Endothelial cell of umbilical vein (primary cell): ENCODE measurements at regions not wholly inside any gene's neighbourhood (a gene's known extent, or its start where the extent isn't known, plus 50 kb on each side); places are given as distances from the start of the nearest gene placed in this dataset.

Experiments
- BruUV-seq: library from RNA; stranded (reverse); fragments of 400-500 nt; replicated peaks from 2 replicates; lab custom pipeline; 2021; lab: Mats Ljungman, UMichigan
- CTCF ChIA-PET: fragments of 300-600, 350-600 bp; sonication (Branson Sonifier 250); formaldehyde crosslinking; loops from one replicate; lab custom pipeline; 2021; ENCODE audit warnings: antibody characterized with exemption, inconsistent platforms; lab: Charles Lee
- POLR2A ChIA-PET: fragments of 300-600, 350-600 bp; sonication (Branson Sonifier 250); formaldehyde crosslinking; loops from one replicate; lab custom pipeline; 2021; ENCODE audit warnings: antibody characterized with exemption, inconsistent platforms; lab: Charles Lee
- DNase-seq: peaks from one replicate; pipeline ENCODE4 v3.0.0-alpha.2; 2011; ENCODE audit warnings: low read depth, low spot score
- FAIRE-seq: peaks from 2 replicates; lab custom pipeline; 2011; peaks lifted over from hg19 to GRCh38; lab: Jason Lieb, UNC
- H2AFZ ChIP-seq: 2 replicates; pipeline ENCODE4 v1.6.0; 2012; ENCODE audit warnings: low read depth, low read length, control low read depth, inconsistent platforms
- H3K27ac ChIP-seq: 2 replicates; pipeline ENCODE4 v1.5.1; 2011; ENCODE audit warnings: low read depth, mild to moderate bottlenecking, control low read depth, low read length, moderate library complexity; ENCODE audit not compliant: insufficient read depth
- H3K27me3 ChIP-seq, 2 experiments: 2 replicates each; pipeline versions ENCODE4 v1.6.0 to v1.6.1; 2011; ENCODE audit warnings: low read length in 2 of 2, mixed read lengths in 1 of 2; ENCODE audit not compliant: control insufficient read depth in 2 of 2, insufficient read depth in 2 of 2
- H3K36me3 ChIP-seq, 2 experiments: 2 replicates in 1 of 2; 3 replicates in 1 of 2; pipeline ENCODE4 v1.5.1; 2011; ENCODE audit warnings: low read length in 2 of 2, mild to moderate bottlenecking in 1 of 2, moderate library complexity in 1 of 2; ENCODE audit not compliant: control insufficient read depth in 2 of 2, insufficient read depth in 2 of 2; ENCODE audit errors: extremely low read depth in 1 of 2
- H3K4me1 ChIP-seq: 3 replicates; pipeline ENCODE4 v1.5.1; 2011; ENCODE audit warnings: mild to moderate bottlenecking, low read length; ENCODE audit not compliant: control insufficient read depth, insufficient read depth; ENCODE audit errors: extremely low read depth
- H3K4me2 ChIP-seq: 2 replicates; pipeline ENCODE4 v1.6.1; 2011; ENCODE audit warnings: low read length, control low read depth, mixed read lengths; ENCODE audit not compliant: insufficient read depth
- H3K4me3 ChIP-seq, 3 experiments: fragments of 200-600 bp in 1 of 3; sonication (generic), shearing (Covaris generic) in 1 of 3; replicated peaks in 1 of 3; 2 replicates each; pipeline ENCODE4 v1.5.1; 2011 to 2016; ENCODE audit warnings: control low read depth in 3 of 3, low read length in 3 of 3, mild to moderate bottlenecking in 2 of 3, inconsistent platforms in 1 of 3, low read depth in 1 of 3, moderate library complexity in 1 of 3; ENCODE audit not compliant: insufficient read depth in 1 of 3
- H3K79me2 ChIP-seq: 2 replicates; pipeline ENCODE4 v1.6.0; 2012; ENCODE audit warnings: low read length, inconsistent platforms; ENCODE audit not compliant: control insufficient read depth, insufficient read depth
- H3K9ac ChIP-seq: replicated peaks from 2 replicates; pipeline ENCODE3; 2011; ENCODE audit warnings: low read length, control low read depth; ENCODE audit not compliant: insufficient read depth; ENCODE audit errors: extremely low read depth
- H3K9me1 ChIP-seq: replicated peaks from 3 replicates; pipeline ENCODE4 v1.6.0; 2011; ENCODE audit warnings: mild to moderate bottlenecking, low read length; ENCODE audit not compliant: control insufficient read depth, insufficient read depth; ENCODE audit errors: extremely low read depth
- H3K9me3 ChIP-seq: replicated peaks from 2 replicates; pipeline ENCODE4 v1.5.1; 2012; ENCODE audit warnings: low read length, inconsistent platforms; ENCODE audit not compliant: control insufficient read depth, insufficient read depth
- H4K20me1 ChIP-seq: replicated peaks from 2 replicates; pipeline ENCODE3; 2011; ENCODE audit warnings: mild to moderate bottlenecking, low read length; ENCODE audit not compliant: control insufficient read depth, insufficient read depth; ENCODE audit errors: extremely low read depth
- CTCF ChIP-seq, 2 donors: IDR thresholded peaks; 1 replicate in 1 of 2; 2 replicates in 1 of 2; pipeline ENCODE4 v1.5.1; 2011; ENCODE audit warnings: low read length in 2 of 2, mild to moderate bottlenecking in 2 of 2, moderate library complexity in 2 of 2, control low read depth in 1 of 2, inconsistent platforms in 1 of 2, low read depth in 1 of 2; ENCODE audit not compliant: insufficient read depth in 1 of 2; ENCODE audit errors: extremely low read depth in 1 of 2
- EZH2 ChIP-seq: IDR thresholded peaks from 2 replicates; pipeline ENCODE4 v1.6.1; 2012; ENCODE audit warnings: borderline replicate concordance, low read depth, mild to moderate bottlenecking, moderate library complexity, low read length, inconsistent platforms; ENCODE audit not compliant: severe bottlenecking
- FOS ChIP-seq: IDR thresholded peaks from 2 replicates; pipeline ENCODE4 v1.6.1; 2011; ENCODE audit warnings: mild to moderate bottlenecking, low read length, moderate library complexity, borderline replicate concordance; ENCODE audit not compliant: insufficient read depth
- GATA2 ChIP-seq: IDR thresholded peaks from 2 replicates; pipeline ENCODE4 v1.7.0; 2011; ENCODE audit warnings: low read depth, mild to moderate bottlenecking, moderate library complexity, mixed read lengths, low read length; ENCODE audit not compliant: insufficient read length, insufficient read depth
- JUN ChIP-seq: IDR thresholded peaks from 2 replicates; pipeline ENCODE4 v1.6.1; 2011; ENCODE audit warnings: borderline replicate concordance, low read depth; ENCODE audit not compliant: insufficient read length, insufficient read depth
- MAX ChIP-seq: IDR thresholded peaks from 2 replicates; pipeline ENCODE4 v1.6.1; 2011; ENCODE audit not compliant: insufficient read depth, insufficient read length
- MYC ChIP-seq: IDR thresholded peaks from one replicate; pipeline ENCODE4 v1.6.1; 2011; ENCODE audit warnings: mild to moderate bottlenecking, low read depth, low read length
- POLR2A ChIP-seq: IDR thresholded peaks from 2 replicates; pipeline ENCODE4 v1.6.1; 2012; ENCODE audit warnings: low read depth, mild to moderate bottlenecking, control low read depth, low read length
- POLR2AphosphoS5 ChIP-seq: IDR thresholded peaks from 2 replicates; pipeline ENCODE4 v1.6.1; 2012; ENCODE audit warnings: low read depth, mild to moderate bottlenecking, control low read depth, low read length, moderate library complexity; ENCODE audit not compliant: insufficient read depth
- dilution Hi-C: fragments of 300-500 bp; cut with MboI; formaldehyde crosslinking; loops from one replicate; pipeline ENCODE4 v1.15.0; 2019; ENCODE audit warnings: low sequenced_read_pairs; ENCODE audit not compliant: extremely low pct_ligation_motif_present
- intact Hi-C: fragments of 100-400 bp; cut with micrococcal nuclease; formaldehyde crosslinking; loops from one replicate; pipeline ENCODE4 v1.10.0; 2022

GRCh38 chr3:43867436-43868072, 176.8 kb downstream of the ABHD5 start:
- H3K4me3 ChIP-seq, result no peak overlapping the region
- H3K9ac ChIP-seq, result no peak overlapping the region
- ChIA-PET CTCF (interaction anchor here (2.4 to 11.9 kb wide), 2 partner anchors 11 to 247 kb away, joined by 7 to 140 read pairs; no protein-coding TSS in a partner anchor), POLR2A (no interaction called here)
- no peaks in the 10 kb centered on the region for H3K79me2 ChIP-seq
- H2AFZ ChIP-seq, result no peak overlapping the region
- intact Hi-C loops, result no loop called here
- H4K20me1 ChIP-seq, result no peaks in the 10 kb centered on the region
- H3K36me3 ChIP-seq, result no peaks in the 10 kb centered on the region
- FAIRE-seq (no peak), DNase-seq (no peak)
- no peak overlapping the region for H3K27ac ChIP-seq
- no peak for TF ChIP-seq MYC
- no peak for TF ChIP-seq CTCF (IDR thresholded peaks at IDR 0.05; ENCODE audit: extremely low read depth in 1 of 2, insufficient read depth in 1 of 2, low read depth in 1 of 2, low read length in 2 of 2)
- TF ChIP-seq EZH2, result no peak
- H3K4me2 ChIP-seq, result no peak overlapping the region
- no peaks in the 10 kb centered on the region for H3K27me3 ChIP-seq
- BruUV-seq, result no TSS peak
- dilution Hi-C loops, result no loop called here
- no peaks in the 10 kb centered on the region for H3K9me3 ChIP-seq
- peaks cover 32% of the 10 kb centered on the region for H3K4me1 ChIP-seq
- H3K9me1 ChIP-seq, result no peaks in the 10 kb centered on the region

GRCh38 chr3:43869491-43869890, 178.8 kb downstream of the ABHD5 start:
- POLR2A ChIA-PET, result no interaction called here
- H4K20me1 ChIP-seq, result no peaks in the 10 kb centered on the region
- CTCF ChIA-PET, result interaction anchor here (0.7 to 11.9 kb wide), 4 partner anchors 10 to 100 kb away, joined by 3 to 140 read pairs (median 4); no protein-coding TSS in a partner anchor
- peaks cover 49% of the 10 kb centered on the region for H3K4me1 ChIP-seq
- peak overlapping the region; percentile 49 for H3K27ac ChIP-seq
- dilution Hi-C loops, result no loop called here
- H3K79me2 ChIP-seq, result no peaks in the 10 kb centered on the region
- BruUV-seq, result no TSS peak
- FAIRE-seq (no peak), DNase-seq (no peak)
- H3K4me2 ChIP-seq, result peak overlapping the region; percentile 44
- intact Hi-C loops, result no loop called here
- no peaks in the 10 kb centered on the region for H3K9me3 ChIP-seq
- no peak overlapping the region for H3K4me3 ChIP-seq
- no peak overlapping the region for H2AFZ ChIP-seq
- TF ChIP-seq MAX, result no peak
- TF ChIP-seq POLR2A, result no peak
- TF ChIP-seq FOS, result no peak
- TF ChIP-seq GATA2, result no peak
- TF ChIP-seq CTCF (IDR thresholded peaks at IDR 0.05; ENCODE audit: extremely low read depth in 1 of 2, insufficient read depth in 1 of 2, low read depth in 1 of 2, low read length in 2 of 2), result no peak
- no peak for TF ChIP-seq POLR2AphosphoS5
- TF ChIP-seq JUN, result no peak
- TF ChIP-seq MYC, result no peak
- TF ChIP-seq EZH2, result no peak
- H3K9me1 ChIP-seq, result no peaks in the 10 kb centered on the region
- no peaks in the 10 kb centered on the region for H3K36me3 ChIP-seq
- H3K9ac ChIP-seq, result no peak overlapping the region
- no peaks in the 10 kb centered on the region for H3K27me3 ChIP-seq
